ENCODE measurements at regions not wholly inside any gene's neighbourhood (a gene's known extent, or its start where the extent isn't known, plus 50 kb on each side); places are given as distances from the start of the nearest gene placed in this dataset.

- no peaks in the 10 kb centered on the region for H3K4me1 ChIP-seq (ENCODE audit: control insufficient read depth, extremely low read depth, insufficient read depth, low read length)
- H3K36me3 ChIP-seq (ENCODE audit: control insufficient read depth, insufficient read depth, low read length): no peaks in the 10 kb centered on the region
- no peak for DNase-seq (ENCODE audit: low read depth in 2 of 2)
- no peak overlapping the region for H2AFZ ChIP-seq (ENCODE audit: low read length)
- H3K9me3 ChIP-seq (ENCODE audit: control insufficient read depth, insufficient read depth, low read depth, low read length): no peaks in the 10 kb centered on the region
- no peaks in the 10 kb centered on the region for H3K79me2 ChIP-seq (ENCODE audit: control insufficient read depth, insufficient read depth, low read length)
- H3K9ac ChIP-seq (ENCODE audit: insufficient read depth, low read length): no peak overlapping the region
- no peak overlapping the region for H3K4me2 ChIP-seq (ENCODE audit: extremely low read depth, insufficient read depth, low read length)
- H4K20me1 ChIP-seq (ENCODE audit: control insufficient read depth, extremely low read depth, insufficient read depth, low read length): no peaks in the 10 kb centered on the region
- TF ChIP-seq CTCF (conservative IDR thresholded peaks at IDR 0.05 in 1 of 2, IDR thresholded peaks at IDR 0.05 in 1 of 2; ENCODE audit: low read depth in 1 of 2, low read length in 2 of 2) (no peak), EZH2 (IDR thresholded peaks at IDR 0.05; ENCODE audit: low read length, missing control alignments) (no peak)
- no peak overlapping the region for H3K27ac ChIP-seq (ENCODE audit: insufficient read depth, low read length)
- H3K27me3 ChIP-seq (ENCODE audit: control insufficient read depth, insufficient read depth, low read length): peaks cover 6% of the 10 kb centered on the region
- H3K4me3 ChIP-seq (replicated peaks in 1 of 4; ENCODE audit: control extremely low read depth in 1 of 4, insufficient read depth in 1 of 4, low read depth in 3 of 4, low read length in 4 of 4): no peak overlapping the region
Observed at GRCh38 chr10:78511324-78512204, 477.9 kb downstream of the RPS24 start.

- no peaks in the 10 kb centered on the region for H4K20me1 ChIP-seq (ENCODE audit: control insufficient read depth, extremely low read depth, insufficient read depth, low read length)
- no peaks in the 10 kb centered on the region for H3K36me3 ChIP-seq (ENCODE audit: control insufficient read depth, insufficient read depth, low read length)
- peaks cover 7% of the 10 kb centered on the region for H3K27me3 ChIP-seq (ENCODE audit: control insufficient read depth, insufficient read depth, low read length)
- DNase-seq (ENCODE audit: low read depth in 2 of 2): no peak
- H3K27ac ChIP-seq (ENCODE audit: insufficient read depth, low read length): no peak overlapping the region
- no peaks in the 10 kb centered on the region for H3K79me2 ChIP-seq (ENCODE audit: control insufficient read depth, insufficient read depth, low read length)
- H3K4me2 ChIP-seq (ENCODE audit: extremely low read depth, insufficient read depth, low read length): no peak overlapping the region
- H2AFZ ChIP-seq (ENCODE audit: low read length): no peak overlapping the region
- H3K9ac ChIP-seq (ENCODE audit: insufficient read depth, low read length): no peak overlapping the region
- no peak overlapping the region for H3K4me3 ChIP-seq (replicated peaks in 1 of 4; ENCODE audit: control extremely low read depth in 1 of 4, insufficient read depth in 1 of 4, low read depth in 3 of 4, low read length in 4 of 4)
- no peaks in the 10 kb centered on the region for H3K4me1 ChIP-seq (ENCODE audit: control insufficient read depth, extremely low read depth, insufficient read depth, low read length)
- TF ChIP-seq EZH2 (IDR thresholded peaks at IDR 0.05; ENCODE audit: low read length, missing control alignments) (no peak), CTCF (conservative IDR thresholded peaks at IDR 0.05 in 1 of 2, IDR thresholded peaks at IDR 0.05 in 1 of 2; ENCODE audit: low read depth in 1 of 2, low read length in 2 of 2) (no peak)
- no peaks in the 10 kb centered on the region for H3K9me3 ChIP-seq (ENCODE audit: control insufficient read depth, insufficient read depth, low read depth, low read length)
Observed at GRCh38 chr10:78512205-78512550, 478.5 kb downstream of the RPS24 start.

- Histone ChIP-seq H4K20me1 (ENCODE audit: control insufficient read depth, extremely low read depth, insufficient read depth, low read length) (no peaks in the 10 kb centered on the region), H3K79me2 (ENCODE audit: control insufficient read depth, insufficient read depth, low read length) (no peaks in the 10 kb centered on the region), H3K9me3 (ENCODE audit: control insufficient read depth, insufficient read depth, low read depth, low read length) (no peaks in the 10 kb centered on the region), H3K27me3 (ENCODE audit: control insufficient read depth, insufficient read depth, low read length) (peaks cover 7% of the 10 kb centered on the region), H3K27ac (ENCODE audit: insufficient read depth, low read length) (no peak overlapping the region), H3K4me1 (ENCODE audit: control insufficient read depth, extremely low read depth, insufficient read depth, low read length) (no peaks in the 10 kb centered on the region), H3K36me3 (ENCODE audit: control insufficient read depth, insufficient read depth, low read length) (no peaks in the 10 kb centered on the region), H3K9ac (ENCODE audit: insufficient read depth, low read length) (no peak overlapping the region), H3K4me2 (ENCODE audit: extremely low read depth, insufficient read depth, low read length) (no peak overlapping the region), H3K4me3 (replicated peaks in 1 of 4; ENCODE audit: control extremely low read depth in 1 of 4, insufficient read depth in 1 of 4, low read depth in 3 of 4, low read length in 4 of 4) (no peak overlapping the region), H2AFZ (ENCODE audit: low read length) (no peak overlapping the region)
- TF ChIP-seq EZH2 (IDR thresholded peaks at IDR 0.05; ENCODE audit: low read length, missing control alignments) (no peak), CTCF (conservative IDR thresholded peaks at IDR 0.05 in 1 of 2, IDR thresholded peaks at IDR 0.05 in 1 of 2; ENCODE audit: low read depth in 1 of 2, low read length in 2 of 2) (no peak)
- DNase-seq (ENCODE audit: low read depth in 2 of 2): peak in 1 of 2 donors; percentile 71
Observed at GRCh38 chr10:78513330-78513729, 479.7 kb downstream of the RPS24 start.
